K562 (cell line): ENCODE measurements at regions not wholly inside any gene's neighbourhood (a gene's known extent, or its start where the extent isn't known, plus 50 kb on each side); places are given as distances from the start of the nearest gene placed in this dataset.

Experiments
- ATAC-seq: fragments of 200-7000 bp; cut with Tn5 transposase; 3 replicates; pipeline ENCODE4 v1.9.1; 2020; ENCODE audit warnings: moderate library complexity
- BruUV-seq: library from RNA; stranded (reverse); fragments of 400-500 nt; replicated peaks from 2 replicates; lab custom pipeline; 2021; lab: Mats Ljungman, UMichigan
- CTCF ChIA-PET: fragments of 300-600 bp; formaldehyde crosslinking; extraction: SDS; loops from one replicate; lab custom pipeline; 2021; ENCODE audit warnings: low intra/inter-chr PET ratio; lab: Yijun Ruan, JAX
- POLR2A ChIA-PET: fragments of 300-600, 350-650 bp; sonication (Branson Sonifier 250); formaldehyde crosslinking; extraction: SDS; loops from one replicate; lab custom pipeline; 2021; ENCODE audit warnings: antibody characterized with exemption, inconsistent platforms; lab: Yijun Ruan, JAX
- DNase-seq, 4 experiments: peaks; one replicate each; pipeline versions ENCODE4 v3.0.0 to v3.0.0-alpha.2; 2011 to 2018; ENCODE audit warnings: low spot score in 3 of 4, mixed read lengths in 3 of 4; ENCODE audit errors: extremely low read depth in 1 of 4
- FAIRE-seq: peaks from 2 replicates; lab custom pipeline; 2011; peaks lifted over from hg19 to GRCh38; lab: Jason Lieb, UNC
- H2AFZ ChIP-seq: 2 replicates; pipeline ENCODE4 v1.6.0; 2011; ENCODE audit warnings: low read depth, low read length, control low read depth, inconsistent platforms
- H3K27ac ChIP-seq: fragments of 200-600 bp; 3 replicates; pipeline ENCODE4 v1.8.0; 2011; ENCODE audit warnings: low read depth, mild to moderate bottlenecking, control low read depth, inconsistent platforms, low read length, moderate library complexity, mixed read lengths; ENCODE audit errors: extremely low read depth
- H3K27me3 ChIP-seq, 2 experiments: fragments of 300-600 bp in 1 of 2; 2 replicates in 1 of 2; 3 replicates in 1 of 2; pipeline versions ENCODE4 v1.6.0 to v1.8.0; 2011; ENCODE audit warnings: inconsistent platforms in 2 of 2, low read length in 2 of 2, mild to moderate bottlenecking in 1 of 2, mixed read lengths in 1 of 2, moderate library complexity in 1 of 2; ENCODE audit not compliant: control insufficient read depth in 2 of 2, insufficient read depth in 2 of 2
- H3K36me3 ChIP-seq: fragments of 300-600 bp; 3 replicates; pipeline ENCODE4 v1.8.0; 2011; ENCODE audit warnings: mild to moderate bottlenecking, low read length, inconsistent platforms; ENCODE audit not compliant: control insufficient read depth, insufficient read depth
- H3K4me1 ChIP-seq, 2 experiments: fragments of 200-600 bp in 1 of 2; replicated peaks in 1 of 2; 2 replicates in 1 of 2; 3 replicates in 1 of 2; pipeline versions ENCODE4 v1.5.1 to v1.8.0; 2011; ENCODE audit warnings: inconsistent platforms in 2 of 2, low read length in 2 of 2, mild to moderate bottlenecking in 1 of 2, mixed read lengths in 1 of 2, moderate library complexity in 1 of 2; ENCODE audit not compliant: control insufficient read depth in 2 of 2, insufficient read depth in 2 of 2
- H3K4me2 ChIP-seq: 2 replicates; pipeline ENCODE4 v1.6.1; 2011; ENCODE audit warnings: low read length, control low read depth, inconsistent platforms, mixed read lengths; ENCODE audit not compliant: insufficient read depth
- H3K4me3 ChIP-seq: fragments of 200-600 bp; sonication (generic), shearing (Covaris generic); 2 replicates; pipeline ENCODE4 v1.5.1; 2016; ENCODE audit warnings: control low read depth, inconsistent platforms
- H3K79me2 ChIP-seq: fragments of 200-600 bp; 3 replicates; pipeline ENCODE4 v1.8.0; 2011; ENCODE audit warnings: low read length, inconsistent platforms; ENCODE audit not compliant: control insufficient read depth, insufficient read depth
- H3K9ac ChIP-seq, 2 experiments: 2 replicates each; pipeline versions ENCODE4 v1.6.0 to v1.6.1; 2011; ENCODE audit warnings: low read depth in 2 of 2, low read length in 2 of 2, control low read depth in 1 of 2, inconsistent platforms in 1 of 2, mild to moderate bottlenecking in 1 of 2, mixed read lengths in 1 of 2; ENCODE audit not compliant: insufficient read depth in 1 of 2
- H3K9me1 ChIP-seq: one replicate; pipeline ENCODE4 v1.6.0; 2011; ENCODE audit warnings: inconsistent platforms, mild to moderate bottlenecking, low read length, moderate library complexity; ENCODE audit not compliant: control insufficient read depth, insufficient read depth
- H3K9me3 ChIP-seq: replicated peaks from 2 replicates; pipeline ENCODE4 v1.5.1; 2011; ENCODE audit warnings: low read depth, low read length, inconsistent platforms; ENCODE audit not compliant: control insufficient read depth, insufficient read depth
- H4K20me1 ChIP-seq: replicated peaks from 2 replicates; pipeline ENCODE4 v1.6.1; 2011; ENCODE audit warnings: low read length, inconsistent platforms, mixed read lengths; ENCODE audit not compliant: control insufficient read depth, insufficient read depth
- DMBX1 ChIP-seq: fragments of 250-450 bp; sonication (Bioruptor Pico); IDR thresholded peaks from 2 replicates; pipeline ENCODE4 v1.8.0; 2022; ENCODE audit warnings: inconsistent platforms, mild to moderate bottlenecking, moderate library complexity, borderline replicate concordance
- E2F3 ChIP-seq: fragments of 250-450 bp; sonication (Bioruptor Pico); IDR thresholded peaks from 2 replicates; pipeline ENCODE4 v1.4.0; 2020; ENCODE audit warnings: mild to moderate bottlenecking
- GTF2A2 ChIP-seq: IDR thresholded peaks from 2 replicates; pipeline ENCODE4 v1.6.1; 2016; ENCODE audit warnings: mild to moderate bottlenecking, missing genetic modification characterization, missing compliant biosample characterization
- GTF2F1 ChIP-seq: IDR thresholded peaks from 2 replicates; pipeline ENCODE4 v1.6.1; 2011; ENCODE audit warnings: low read depth, low read length, improper control_type of control experiment
- MYC ChIP-seq, 2 experiments: fragments of 250-450 bp in 1 of 2; sonication (Bioruptor Pico) in 1 of 2; IDR thresholded peaks; 2 replicates each; pipeline versions ENCODE4 v1.5.1 to v1.6.1; 2012 to 2021; ENCODE audit warnings: low read depth in 2 of 2, borderline replicate concordance in 1 of 2, improper control_type of control experiment in 1 of 2, low read length in 1 of 2, mild to moderate bottlenecking in 1 of 2, moderate library complexity in 1 of 2
- RCOR1 ChIP-seq, 2 experiments: IDR thresholded peaks; 2 replicates each; pipeline ENCODE4 v1.6.1; 2012; ENCODE audit warnings: low read depth in 2 of 2, low read length in 2 of 2, borderline replicate concordance in 1 of 2, improper control_type of control experiment in 1 of 2
- RFX5 ChIP-seq: IDR thresholded peaks from 2 replicates; pipeline ENCODE4 v1.6.1; 2011; ENCODE audit warnings: low read depth, mild to moderate bottlenecking, improper control_type of control experiment, low read length
- SIX5 ChIP-seq, 2 experiments: IDR thresholded peaks; 2 replicates each; pipeline ENCODE4 v1.6.1; 2011; ENCODE audit warnings: low read length in 2 of 2, borderline replicate concordance in 1 of 2, low read depth in 1 of 2, mild to moderate bottlenecking in 1 of 2, moderate library complexity in 1 of 2; ENCODE audit not compliant: insufficient read depth in 1 of 2
- ZNF384 ChIP-seq: IDR thresholded peaks from 2 replicates; pipeline ENCODE4 v1.6.1; 2012; ENCODE audit warnings: low read depth, low read length, improper control_type of control experiment
- ZNF644 ChIP-seq: fragments of 200-800 bp; sonication (Bioruptor generic); IDR thresholded peaks from 2 replicates; pipeline ENCODE4 v1.6.1; 2016; ENCODE audit warnings: low read depth, missing genetic modification characterization, missing compliant biosample characterization
- WGBS: fragments of 100-300 bp; shearing (Covaris generic); methylation state at CpG from one replicate; pipeline ENCODE4 v1.1.6; 2016; ENCODE audit warnings: low coverage, mixed read lengths; ENCODE audit not compliant: insufficient coverage; ENCODE audit errors: missing lambda C conversion rate; 5-methylcytosine and 5-hydroxymethylcytosine counted together
- in situ Hi-C: fragments of 300-500 bp; cut with MboI; formaldehyde crosslinking; loops from 4 replicates; pipeline ENCODE4 v1.15.0; 2018; ENCODE audit warnings: inconsistent platforms, mixed read lengths
- intact Hi-C: fragments of 100-400 bp; cut with micrococcal nuclease; formaldehyde crosslinking; loops from 2 replicates; pipeline ENCODE4 v1.14.2; 2022
- TF ChIP-seq, protein P1 (sequence below): sonication (generic); formaldehyde crosslinking; IDR thresholded peaks from 2 replicates; pipeline ENCODE4 v1.8.0; 2022; ENCODE audit warnings: mild to moderate bottlenecking, missing genetic modification reagents

DNA sequence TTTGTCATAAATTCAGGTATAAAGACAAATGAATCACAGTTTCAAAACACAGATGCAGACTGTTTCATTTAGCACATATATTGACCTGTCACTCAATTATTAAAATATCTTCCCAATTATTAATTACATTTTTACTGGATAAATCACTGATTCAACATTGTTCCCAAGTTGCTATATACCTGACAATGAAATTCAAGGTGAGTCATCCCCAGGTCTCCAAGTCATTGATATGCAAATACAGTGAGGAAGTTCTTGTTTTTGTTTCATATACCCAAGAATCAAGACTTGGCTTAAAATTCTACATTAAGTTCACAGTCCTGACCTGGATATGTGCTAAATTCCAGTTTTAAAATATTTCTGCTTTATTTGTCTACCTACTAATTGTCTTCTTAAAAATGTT, 599.3 kb upstream of the PSMD7 start (continued):
- TF ChIP-seq MYC (IDR thresholded peaks at IDR 0.05; ENCODE audit: low read depth, low read length), result no peak
- no peak for TF ChIP-seq MYC (CRISPR knock-in tag; IDR thresholded peaks at IDR 0.05; ENCODE audit: borderline replicate concordance, low read depth)

DNA sequence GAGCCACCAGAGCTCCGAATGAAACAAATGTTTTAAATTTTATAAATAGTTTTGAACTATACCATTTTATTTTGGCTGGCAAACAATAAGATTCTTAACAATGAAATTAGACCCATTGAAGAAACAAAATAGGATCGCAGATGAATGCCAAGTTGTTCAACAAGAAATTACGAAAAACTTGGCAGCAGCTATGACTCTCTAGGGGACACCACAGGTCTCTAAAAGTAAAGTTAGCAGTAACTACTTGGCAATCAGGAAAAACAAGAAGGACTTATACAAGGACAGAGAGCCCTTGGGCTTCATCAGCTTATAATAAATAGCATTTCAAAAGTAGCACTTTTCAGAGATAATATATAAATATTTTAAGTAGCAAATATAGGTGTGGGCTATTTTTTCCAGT, 603.8 kb upstream of the PSMD7 start:
- no peak for DNase-seq
- TF ChIP-seq DMBX1 (no peak), SIX5 (IDR thresholded peaks at IDR 0.05; ENCODE audit: borderline replicate concordance in 1 of 2, insufficient read depth in 1 of 2, low read depth in 1 of 2, low read length in 2 of 2) (no peak), GTF2A2 (tag) (no peak), RFX5 (no peak), RCOR1 (IDR thresholded peaks at IDR 0.05; ENCODE audit: borderline replicate concordance in 1 of 2, low read depth in 2 of 2, low read length in 2 of 2) (no peak), GTF2F1 (no peak), E2F3 (CRISPR knock-in tag) (no peak), ZNF644 (tag) (no peak), ZNF384 (no peak)
- TF ChIP-seq, protein P1, sequence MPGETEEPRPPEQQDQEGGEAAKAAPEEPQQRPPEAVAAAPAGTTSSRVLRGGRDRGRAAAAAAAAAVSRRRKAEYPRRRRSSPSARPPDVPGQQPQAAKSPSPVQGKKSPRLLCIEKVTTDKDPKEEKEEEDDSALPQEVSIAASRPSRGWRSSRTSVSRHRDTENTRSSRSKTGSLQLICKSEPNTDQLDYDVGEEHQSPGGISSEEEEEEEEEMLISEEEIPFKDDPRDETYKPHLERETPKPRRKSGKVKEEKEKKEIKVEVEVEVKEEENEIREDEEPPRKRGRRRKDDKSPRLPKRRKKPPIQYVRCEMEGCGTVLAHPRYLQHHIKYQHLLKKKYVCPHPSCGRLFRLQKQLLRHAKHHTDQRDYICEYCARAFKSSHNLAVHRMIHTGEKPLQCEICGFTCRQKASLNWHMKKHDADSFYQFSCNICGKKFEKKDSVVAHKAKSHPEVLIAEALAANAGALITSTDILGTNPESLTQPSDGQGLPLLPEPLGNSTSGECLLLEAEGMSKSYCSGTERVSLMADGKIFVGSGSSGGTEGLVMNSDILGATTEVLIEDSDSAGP (CRISPR knock-in tag), result no peak
- H4K20me1 ChIP-seq, result no peaks in the 10 kb centered on the region
- BruUV-seq, result no TSS peak
- H3K9ac ChIP-seq, result no peak overlapping the region
- no peak for FAIRE-seq
- H3K27ac ChIP-seq, result no peak overlapping the region
- H3K4me3 ChIP-seq, result no peak overlapping the region
- H3K4me1 ChIP-seq, result no peaks in the 10 kb centered on the region
- H3K4me2 ChIP-seq, result no peak overlapping the region
- intact Hi-C loops (no loop called here), in situ Hi-C loops (no loop called here)
- no peak overlapping the region for H2AFZ ChIP-seq
- no peaks in the 10 kb centered on the region for H3K79me2 ChIP-seq
- H3K27me3 ChIP-seq, result peaks cover 0 to 7% of the 10 kb centered on the region in 2 experiments; a peak in 1 of 5 replicates
- no peaks in the 10 kb centered on the region for H3K36me3 ChIP-seq
- no peak for ATAC-seq
- ChIA-PET CTCF (no interaction called here), POLR2A (interaction anchor here (0.6 kb wide), 1 partner anchor 1572 kb away, joined by 3 read pairs; no protein-coding TSS in a partner anchor)
- H3K9me3 ChIP-seq, result no peaks in the 10 kb centered on the region
- 0% methylated on average over 3 of the region's 3 CpGs for WGBS
- no peaks in the 10 kb centered on the region for H3K9me1 ChIP-seq
